NCI-H2227 (cell line): ENCODE measurements at regions not wholly inside any gene's neighbourhood (a gene's known extent, or its start where the extent isn't known, plus 50 kb on each side); places are given as distances from the start of the nearest gene placed in this dataset.
"Not testable (repeated sequence)": the region's sequence is repeated elsewhere in the genome, so short reads cannot be mapped to it uniquely, and the experiment has no call there.

Source experiments
- DNase-seq: peaks from one replicate; lab custom pipeline; 2025; ENCODE audit not compliant: unreplicated experiment; lab: John Stamatoyannopoulos, UW

GRCh38 chr4:79223993-79224776 lies 101.7 kb downstream of the NAA11 start:
- no peak for DNase-seq

- no peak for DNase-seq
Observed at GRCh38 chr4:79217025-79217424, 108.8 kb downstream of the NAA11 start.

GRCh38 chr4:79213702-79214101 lies 112.2 kb downstream of the NAA11 start:
- DNase-seq = no peak

- no peak for DNase-seq
Observed at GRCh38 chr4:79213010-79213409, 112.9 kb downstream of the NAA11 start.

GRCh38 chr4:79212311-79212710 lies 113.5 kb downstream of the NAA11 start:
- no peak for DNase-seq

GRCh38 chr4:79211490-79211889 lies 114.4 kb downstream of the NAA11 start:
- peak; percentile 76 for DNase-seq

GRCh38 chr4:79210636-79211049 lies 115.2 kb downstream of the NAA11 start:
- peak; percentile 18 for DNase-seq

- DNase-seq = peak; percentile 21
Observed at GRCh38 chr4:79209822-79210635, 115.8 kb downstream of the NAA11 start.

- no peak for DNase-seq
Observed at GRCh38 chr4:79209081-79209480, 116.8 kb downstream of the NAA11 start.

GRCh38 chr4:79207281-79207680 lies 118.6 kb downstream of the NAA11 start:
- DNase-seq = no peak

- DNase-seq = no peak
Observed at GRCh38 chr4:79206660-79207059, 119.2 kb downstream of the NAA11 start.

GRCh38 chr4:79205121-79205520 lies 120.7 kb downstream of the NAA11 start:
- no peak for DNase-seq

- no peak for DNase-seq
Observed at GRCh38 chr4:79201971-79202370, 123.9 kb downstream of the NAA11 start.

- peak; percentile 8 for DNase-seq
Observed at GRCh38 chr4:79199743-79200142, 126.1 kb downstream of the NAA11 start.

GRCh38 chr4:79198951-79199587 lies 126.8 kb downstream of the NAA11 start:
- peak; percentile 30 for DNase-seq

- DNase-seq = no peak
Observed at GRCh38 chr4:79197275-79198009, 128.4 kb downstream of the NAA11 start.

GRCh38 chr4:79191292-79191691 lies 134.6 kb downstream of the NAA11 start:
- DNase-seq = not testable (repeated sequence)

GRCh38 chr4:79185526-79186045 lies 140.3 kb downstream of the NAA11 start:
- no peak for DNase-seq

- no peak for DNase-seq
Observed at GRCh38 chr4:79184476-79184875, 141.4 kb downstream of the NAA11 start.

GRCh38 chr4:79182209-79182608 lies 143.7 kb downstream of the NAA11 start:
- no peak for DNase-seq

GRCh38 chr4:79181190-79181589 lies 144.7 kb downstream of the NAA11 start:
- DNase-seq = no peak
